ENCODE measurements at regions not wholly inside any gene's neighbourhood (a gene's known extent, or its start where the extent isn't known, plus 50 kb on each side); places are given as distances from the start of the nearest gene placed in this dataset.
"Not testable (repeated sequence)": the region's sequence is repeated elsewhere in the genome, so short reads cannot be mapped to it uniquely, and the experiment has no call there.

GRCh38 chr7:106568002-106568679 is 92.8 kb downstream of the CCDC71L start (continued):
- no peak for TF ChIP-seq REST (IDR thresholded peaks at IDR 0.05; ENCODE audit: low read depth)
- no peak for TF ChIP-seq POLR2AphosphoS5 (IDR thresholded peaks at IDR 0.05; ENCODE audit: low read depth, low read length)

- intact Hi-C loops (cut with micrococcal nuclease); H4K20me1 ChIP-seq (ENCODE audit: insufficient read depth): not testable (repeated sequence)
Measured at GRCh38 chr7:106567204-106568001, 93.6 kb downstream of the CCDC71L start.

More at GRCh38 chr7:106567204-106568001, 93.6 kb downstream of the CCDC71L start:
- H3K79me2 ChIP-seq (ENCODE audit: insufficient read depth, low read length); RAD21 ChIA-PET (ENCODE audit: low non-redundant PET in 1 of 2, low total read pairs in 2 of 2, uncharacterized antibody in 2 of 2, unreplicated experiment in 2 of 2); H3K36me3 ChIP-seq (ENCODE audit: control insufficient read depth in 1 of 2, insufficient read depth in 2 of 2, low read length in 2 of 2); H2AFZ ChIP-seq (ENCODE audit: low read depth, low read length, poor library complexity, severe bottlenecking); H3K9ac ChIP-seq (ENCODE audit: low read length); H3K27me3 ChIP-seq (ENCODE audit: insufficient read depth, low read length); DNase-seq (ENCODE audit: low read depth, low spot score); POLR2A ChIA-PET; BruUV-seq (replicated peaks); H3K9me3 ChIP-seq (ENCODE audit: control insufficient read depth in 1 of 2, insufficient read depth in 1 of 2, low read depth in 1 of 2, low read length in 2 of 2); H3K9me2 ChIP-seq (ENCODE audit: insufficient read depth); H3K27ac ChIP-seq (ENCODE audit: low read depth, low read length); H3K4me3 ChIP-seq (replicated peaks in 1 of 2; ENCODE audit: low read depth in 1 of 2, low read length in 2 of 2); ATAC-seq; H3K4me2 ChIP-seq (ENCODE audit: low read length): not testable (repeated sequence)
- CTCF ChIA-PET = interaction anchor here (1.4 kb wide), 1 partner anchor 25 kb away, joined by 4 read pairs; no protein-coding TSS in a partner anchor
- H3K4me1 ChIP-seq (ENCODE audit: control insufficient read depth in 1 of 2, insufficient read depth in 2 of 2, low read length in 2 of 2) = peaks cover 5 to 14% of the 10 kb centered on the region in 2 experiments; a peak in 2 of 4 replicates

Measured in HCT116 (cell line).